COLO829 (cell line): ENCODE measurements at regions not wholly inside any gene's neighbourhood (a gene's known extent, or its start where the extent isn't known, plus 50 kb on each side); places are given as distances from the start of the nearest gene placed in this dataset.
"Not testable (repeated sequence)": the region's sequence is repeated elsewhere in the genome, so short reads cannot be mapped to it uniquely, and the experiment has no call there.

ENCODE experiments used
- DNase-seq: peaks from one replicate; pipeline ENCODE4 v3.0.0; 2012; ENCODE audit warnings: low spot score

GRCh38 chr4:4913628-4914027, 54.2 kb downstream of the MSX1 start:
- no peak for DNase-seq

DNA sequence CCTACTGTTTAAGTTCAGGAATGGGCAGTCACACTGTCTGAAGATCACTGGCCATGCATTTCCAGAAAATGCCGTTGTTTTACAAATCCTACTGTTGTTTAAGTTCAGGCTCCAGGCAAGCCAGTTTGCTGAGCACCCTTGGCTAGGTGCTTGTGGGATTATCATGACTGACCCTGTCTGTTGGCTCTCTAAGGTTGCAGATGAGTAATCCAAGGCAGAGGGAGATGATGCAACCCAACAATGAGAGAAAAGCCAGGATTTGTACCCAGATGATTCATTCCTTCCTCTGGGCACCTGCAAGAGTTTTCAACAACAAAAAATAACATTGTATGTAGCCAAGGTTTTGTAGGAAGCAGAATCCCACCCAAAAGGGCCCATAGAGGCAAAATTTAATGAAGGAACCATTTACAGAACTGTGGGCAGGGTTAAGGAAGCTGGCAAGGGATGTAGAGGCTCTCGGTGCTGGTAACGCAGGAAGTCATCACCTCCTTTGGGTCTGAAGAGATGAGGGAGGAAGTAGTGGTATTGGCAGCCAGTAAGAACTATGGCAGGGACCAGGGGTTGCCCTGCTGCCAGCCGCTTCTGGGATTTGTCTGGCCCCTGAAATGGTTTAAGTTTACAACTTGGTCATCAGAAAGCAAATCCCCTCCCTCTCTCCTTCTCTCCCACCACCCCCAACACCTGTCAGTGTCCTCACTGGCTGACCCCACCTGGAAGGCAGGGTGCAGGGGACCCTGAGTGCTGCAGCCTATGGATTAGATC, 54.8 kb downstream of the MSX1 start:
- peak; percentile 18 for DNase-seq

DNA sequence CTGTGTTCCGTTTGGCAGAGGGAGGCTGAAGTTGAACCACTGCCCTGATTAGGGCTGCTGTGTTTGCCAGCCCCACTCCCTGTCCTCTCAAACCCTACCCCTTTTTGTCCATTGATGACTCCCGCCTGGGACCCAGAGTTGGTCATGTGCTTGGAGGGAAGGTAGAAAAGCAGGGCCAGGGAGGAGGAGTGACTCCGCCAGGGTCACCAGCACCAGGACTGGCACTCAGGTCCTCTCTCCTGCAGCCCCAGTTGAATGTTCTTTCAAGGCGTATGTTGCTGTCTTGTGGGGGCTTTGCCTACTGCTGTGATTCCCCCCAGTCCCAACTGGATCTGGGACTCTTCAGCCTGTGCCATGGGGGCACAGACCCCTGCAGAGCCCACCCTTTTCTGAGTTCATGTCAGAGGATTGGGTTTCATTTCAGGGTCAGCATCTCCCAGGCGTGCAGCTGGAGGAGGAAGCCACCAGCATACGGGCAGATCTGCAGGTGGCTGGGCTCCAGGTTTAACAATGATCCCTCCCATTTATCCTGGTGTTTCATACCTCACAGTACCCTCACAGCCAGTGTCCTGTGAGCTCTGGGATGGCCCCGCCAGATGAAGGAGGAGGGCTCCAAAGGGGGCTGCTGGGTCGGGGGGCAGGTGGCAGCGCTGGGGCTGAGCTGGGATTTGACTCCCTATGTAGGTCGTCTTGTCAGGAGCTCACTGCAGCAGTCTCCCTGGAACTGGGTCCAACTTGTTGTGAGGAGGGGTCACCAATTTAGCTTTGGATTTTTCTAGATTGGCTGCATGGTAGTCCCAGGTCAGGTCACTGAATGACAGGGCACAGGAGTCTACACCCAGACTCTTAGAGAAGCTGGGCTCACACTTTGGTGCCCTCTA, 55.7 kb downstream of the MSX1 start:
- no peak for DNase-seq

GRCh38 chr4:4918067-4918466, 58.6 kb downstream of the MSX1 start:
- no peak for DNase-seq

GRCh38 chr4:4919927-4920326, 60.5 kb downstream of the MSX1 start:
- DNase-seq: no peak

GRCh38 chr4:4921077-4921476, 61.6 kb downstream of the MSX1 start:
- DNase-seq: no peak

DNA sequence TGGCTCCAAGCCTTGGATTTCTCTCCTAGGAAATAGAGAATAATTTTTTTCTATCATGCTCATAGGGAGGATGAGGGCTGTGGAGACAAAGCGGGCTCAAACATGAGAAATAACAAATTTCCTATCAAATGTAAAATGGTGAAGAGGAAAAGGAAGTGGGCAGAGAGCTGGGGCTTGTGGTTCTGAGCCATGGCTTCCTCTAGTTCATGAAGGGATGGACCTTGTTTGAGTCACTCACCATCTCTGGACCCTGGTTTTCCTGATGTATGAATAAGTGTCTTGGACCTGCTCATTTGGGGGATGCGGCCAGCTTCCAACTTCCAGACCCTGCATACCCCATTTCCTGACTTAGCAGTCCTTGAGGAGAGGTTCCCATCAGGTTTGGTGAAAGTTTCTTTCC, 63.0 kb downstream of the MSX1 start:
- no peak for DNase-seq

GRCh38 chr4:4923201-4923600, 63.7 kb downstream of the MSX1 start:
- DNase-seq: no peak

DNA sequence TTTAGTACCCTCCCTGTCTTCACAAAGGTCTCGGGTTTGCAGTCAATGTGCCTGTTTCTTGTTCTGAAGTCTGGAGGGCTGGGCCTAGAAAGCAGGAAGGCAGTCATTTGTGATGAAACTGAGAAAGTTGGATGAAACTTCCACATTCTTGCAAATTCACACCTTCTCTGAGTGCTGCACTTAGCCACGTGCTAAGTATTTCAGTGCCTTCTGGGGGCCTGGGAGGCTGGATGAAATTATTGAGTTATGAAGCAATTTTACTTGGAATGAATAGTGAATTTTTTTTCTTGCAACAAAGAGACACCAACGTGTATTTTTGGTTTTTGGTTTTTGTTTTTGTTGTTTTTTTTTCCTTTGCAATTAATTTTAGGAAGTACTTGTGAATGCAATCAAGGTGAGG, 71.2 kb downstream of the MSX1 start:
- no peak for DNase-seq

GRCh38 chr4:4935974-4936373, 76.5 kb downstream of the MSX1 start:
- no peak for DNase-seq

- no peak for DNase-seq
Observed at GRCh38 chr4:4937926-4938325, 78.5 kb downstream of the MSX1 start.

DNA sequence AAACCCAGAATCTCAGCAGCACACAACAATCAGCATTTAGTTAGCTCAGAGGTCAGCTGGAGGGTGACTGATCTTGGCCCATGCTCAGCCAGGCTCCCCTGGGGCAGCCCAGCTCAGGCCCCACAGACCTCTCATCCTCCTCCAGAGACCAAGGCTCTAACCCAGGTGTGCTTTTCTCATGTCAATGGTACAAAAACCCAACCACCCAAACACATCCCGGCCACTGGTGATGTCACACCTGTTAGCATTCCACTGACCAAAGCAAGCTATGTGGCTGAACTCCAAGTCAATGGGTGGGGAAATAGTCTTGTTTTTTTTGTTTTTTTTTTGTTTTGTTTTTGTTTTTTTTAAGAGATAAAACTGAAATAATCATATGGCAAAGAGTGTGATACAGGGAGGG, 77.5 kb downstream of the CYTL1 start:
- no peak for DNase-seq

DNA sequence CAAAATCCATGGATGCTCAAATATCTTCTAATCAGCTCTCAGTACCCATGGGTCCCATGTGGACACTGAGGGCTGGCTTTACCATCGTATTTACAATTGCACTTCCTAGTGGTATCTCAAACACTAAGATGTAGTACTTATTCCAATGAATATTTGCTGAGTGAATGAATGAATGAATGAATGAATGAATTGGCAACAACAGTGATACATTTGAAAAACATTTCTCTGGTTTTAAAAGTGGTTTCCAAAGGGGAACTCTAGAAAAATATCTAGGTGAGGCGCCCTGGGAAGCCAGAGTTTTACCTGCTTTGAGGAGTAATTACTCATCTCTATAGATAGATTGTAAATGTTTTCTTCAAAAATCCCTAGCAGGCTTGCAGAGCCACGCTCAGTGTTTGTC, 76.6 kb downstream of the CYTL1 start:
- DNase-seq: no peak

GRCh38 chr4:4945021-4945420, 74.2 kb downstream of the CYTL1 start:
- no peak for DNase-seq

DNA sequence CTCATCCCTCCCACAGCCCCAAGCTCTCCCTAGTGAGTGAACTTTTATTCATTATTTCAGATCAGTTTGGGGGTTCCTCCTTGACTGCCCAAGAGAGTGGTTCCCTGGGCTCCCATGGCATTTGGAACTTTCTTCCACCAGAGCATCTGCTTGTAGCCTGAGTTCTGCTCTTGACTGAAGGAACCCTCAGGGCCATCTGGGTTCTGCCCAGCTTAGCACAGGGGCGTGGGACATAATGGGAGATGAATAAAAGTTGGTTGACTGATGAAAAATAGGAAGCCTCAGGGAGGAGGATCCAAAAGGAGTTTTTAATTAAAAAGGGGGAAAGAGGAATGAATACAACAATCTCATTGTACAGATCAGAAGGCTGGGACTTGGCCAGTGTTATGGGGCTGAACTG, 73.4 kb downstream of the CYTL1 start:
- DNase-seq: no peak

- no peak for DNase-seq
Observed at GRCh38 chr4:4946416-4946815, 72.8 kb downstream of the CYTL1 start.

DNA sequence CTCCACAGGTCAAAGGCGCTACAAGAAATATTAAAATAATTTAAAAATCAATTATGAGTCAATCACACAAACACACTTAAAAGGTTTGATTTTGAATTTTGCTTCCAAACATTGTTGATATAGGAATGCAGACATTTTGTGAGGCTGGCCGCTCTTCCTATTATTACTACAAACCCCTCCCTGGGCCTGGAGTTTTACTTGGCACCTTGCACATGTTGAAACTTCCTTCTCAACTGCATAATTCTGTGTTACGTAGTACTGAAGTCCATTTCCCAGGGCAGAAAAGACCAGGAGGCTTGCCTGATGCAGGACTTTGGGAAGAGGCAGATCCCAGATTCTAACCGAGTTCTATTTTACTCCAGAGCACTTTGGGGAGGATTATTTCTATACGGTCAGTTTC, 71.5 kb downstream of the CYTL1 start:
- DNase-seq: no peak

DNA sequence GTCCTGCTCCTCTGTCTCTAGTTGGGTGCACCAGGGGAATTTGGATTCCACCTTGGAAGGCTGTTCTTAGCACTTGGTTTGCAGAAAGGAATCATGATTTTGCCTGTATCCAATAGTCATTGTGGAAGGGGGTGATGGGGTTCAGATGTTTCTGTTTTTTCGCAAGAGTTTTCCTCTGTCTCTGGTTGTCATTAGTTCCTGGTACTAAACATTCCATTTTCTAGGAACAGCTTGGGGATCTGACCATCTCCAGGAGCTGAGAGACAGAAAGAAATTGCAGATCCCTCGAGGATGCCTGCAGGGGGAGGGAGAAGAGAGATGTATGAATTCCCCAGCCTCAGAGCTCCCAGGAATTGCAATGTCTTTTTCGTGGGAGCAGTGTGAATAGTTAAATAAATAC, 70.9 kb downstream of the CYTL1 start:
- DNase-seq: no peak

DNA sequence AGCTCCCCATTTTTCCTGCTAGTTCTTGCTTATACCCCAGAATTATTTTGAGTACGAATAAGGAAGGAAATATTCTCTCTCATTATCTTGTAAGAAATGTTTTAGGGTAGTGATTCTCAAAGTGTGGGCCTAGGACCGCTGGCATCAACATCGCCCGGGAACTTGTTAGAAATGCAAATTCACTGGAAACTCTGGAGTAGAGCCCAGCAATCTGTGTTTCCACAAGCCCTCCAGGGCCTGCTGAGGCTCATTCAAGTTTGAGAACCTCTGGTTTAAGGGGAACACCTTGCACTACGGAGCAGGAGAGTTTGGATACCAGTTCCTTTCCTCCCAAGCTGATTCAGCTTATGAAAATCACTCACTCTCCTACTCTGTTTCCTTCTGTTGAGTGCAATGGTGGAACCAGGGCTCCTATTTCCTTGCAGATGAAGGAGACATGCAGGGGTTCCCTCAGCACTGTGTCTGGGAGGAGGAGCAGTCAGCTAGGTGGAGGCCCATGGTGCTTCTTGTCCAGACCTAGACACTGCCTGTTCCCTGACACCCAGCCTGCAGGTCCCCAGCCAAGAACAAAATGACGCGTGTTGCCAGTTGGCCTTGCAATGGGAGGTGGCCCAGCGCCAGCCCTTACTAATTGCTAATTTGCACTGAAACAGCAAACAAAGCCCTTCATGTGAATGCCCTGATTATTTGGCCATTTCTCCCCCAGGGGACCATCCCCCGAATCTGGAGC, 68.5 kb downstream of the CYTL1 start:
- no peak for DNase-seq

DNA sequence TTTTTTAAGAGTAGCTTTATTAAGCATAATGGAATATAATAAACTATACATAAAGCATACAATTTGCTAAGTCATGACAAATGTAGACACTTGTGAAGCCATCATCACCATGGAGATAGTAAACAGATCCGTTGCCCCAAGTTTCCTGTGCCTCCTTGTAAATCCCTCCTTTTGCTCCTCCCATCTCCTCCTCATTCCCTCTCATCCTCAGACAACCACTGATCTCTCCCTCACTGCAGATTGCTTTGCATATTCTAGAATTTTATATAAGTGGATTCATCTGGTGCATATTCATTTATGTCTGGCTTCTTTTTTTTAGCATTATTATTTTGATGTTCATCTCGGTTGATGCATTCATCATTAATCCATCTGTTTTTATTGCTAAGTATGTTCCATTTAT, 67.0 kb downstream of the CYTL1 start:
- no peak for DNase-seq

DNA sequence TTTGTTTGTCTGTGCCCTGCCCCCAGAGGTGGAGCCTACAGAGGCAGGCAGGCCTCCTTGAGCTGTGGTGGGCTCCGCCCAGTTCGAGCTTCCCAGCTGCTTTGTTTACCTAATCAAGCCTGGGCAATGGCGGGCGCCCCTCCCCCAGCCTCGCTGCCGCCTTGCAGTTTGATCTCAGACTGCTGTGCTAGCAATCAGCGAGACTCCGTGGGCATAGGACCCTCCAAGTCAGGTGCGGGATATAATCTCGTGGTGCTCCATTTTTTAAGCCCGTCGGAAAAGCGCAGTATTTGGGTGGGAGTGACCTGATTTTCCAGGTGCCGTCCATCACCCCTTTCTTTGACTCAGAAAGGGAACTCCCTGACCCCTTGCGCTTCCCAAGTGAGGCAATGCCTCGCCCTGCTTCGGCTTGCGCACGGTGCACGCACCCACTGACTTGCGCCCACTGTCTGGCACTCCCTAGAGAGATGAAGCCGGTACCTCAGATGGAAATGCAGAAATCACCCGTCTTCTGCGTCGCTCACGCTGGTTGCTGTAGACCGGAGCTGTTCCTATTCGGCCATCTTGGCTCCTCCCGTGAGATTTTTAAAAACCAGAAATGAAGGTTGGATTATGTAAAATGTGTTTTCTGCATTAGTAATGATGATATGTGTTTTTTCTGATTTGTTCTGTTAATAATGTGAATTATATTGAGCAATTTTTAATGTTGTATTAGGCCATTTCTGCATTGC, 59.7 kb downstream of the CYTL1 start:
- DNase-seq: not testable (repeated sequence)

- DNase-seq: no peak
Observed at GRCh38 chr4:4960574-4960973, 58.7 kb downstream of the CYTL1 start.
